SIG-M5 treated with dmso at 0.1 percent for 504 hours (cell line): ENCODE measurements at regions not wholly inside any gene's neighbourhood (a gene's known extent, or its start where the extent isn't known, plus 50 kb on each side); places are given as distances from the start of the nearest gene placed in this dataset.

Experiments used
- DNase-seq: peaks from one replicate; lab custom pipeline; 2025; ENCODE audit not compliant: unreplicated experiment; lab: John Stamatoyannopoulos, UW

- no peak for DNase-seq
These were observed 404.3 kb downstream of the MN1 start for GRCh38 chr22:27397036-27397953.

- DNase-seq: no peak
These were observed 403.6 kb downstream of the MN1 start for GRCh38 chr22:27397954-27398342.

- no peak for DNase-seq
These were observed 402.4 kb downstream of the MN1 start for GRCh38 chr22:27399161-27399560.

- no peak for DNase-seq
These were observed 400.7 kb downstream of the MN1 start for GRCh38 chr22:27400811-27401210.

GRCh38 chr22:27401321-27401720, 400.2 kb downstream of the MN1 start:
- DNase-seq: no peak

- no peak for DNase-seq
These were observed 397.1 kb downstream of the MN1 start for GRCh38 chr22:27404441-27404840.

- peak; percentile 10 for DNase-seq
These were observed 395.7 kb downstream of the MN1 start for GRCh38 chr22:27405672-27406388.

- no peak for DNase-seq
These were observed 395.1 kb downstream of the MN1 start for GRCh38 chr22:27406389-27406861.

GRCh38 chr22:27407369-27407985, 394.1 kb downstream of the MN1 start:
- no peak for DNase-seq

- no peak for DNase-seq
These were observed 393.5 kb downstream of the MN1 start for GRCh38 chr22:27408068-27408467.

GRCh38 chr22:27409299-27409698, 392.3 kb downstream of the MN1 start:
- DNase-seq: no peak

- no peak for DNase-seq
These were observed 388.6 kb downstream of the MN1 start for GRCh38 chr22:27412866-27413445.

- DNase-seq: no peak
These were observed 387.9 kb downstream of the MN1 start for GRCh38 chr22:27413702-27414101.

GRCh38 chr22:27416511-27417420, 384.8 kb downstream of the MN1 start:
- DNase-seq: no peak

- no peak for DNase-seq
These were observed 384.1 kb downstream of the MN1 start for GRCh38 chr22:27417421-27417814.

- DNase-seq: no peak
These were observed 383.3 kb downstream of the MN1 start for GRCh38 chr22:27418261-27418660.

GRCh38 chr22:27419473-27419872, 382.1 kb downstream of the MN1 start:
- DNase-seq: no peak

- DNase-seq: no peak
These were observed 381.2 kb downstream of the MN1 start for GRCh38 chr22:27420195-27420816.

- DNase-seq: no peak
These were observed 380.7 kb downstream of the MN1 start for GRCh38 chr22:27420817-27421361.

- DNase-seq: no peak
These were observed 379.1 kb downstream of the MN1 start for GRCh38 chr22:27422442-27422841.
